HepG2 (cell line): ENCODE measurements at regions not wholly inside any gene's neighbourhood (a gene's known extent, or its start where the extent isn't known, plus 50 kb on each side); places are given as distances from the start of the nearest gene placed in this dataset.

Experiments used
- CEBPB ChIP-seq: IDR thresholded peaks from 2 replicates; pipeline ENCODE4 v1.6.1; 2011; ENCODE audit warnings: low read depth, low read length, improper control_type of control experiment, borderline replicate concordance
- TF ChIP-seq, protein P1 (sequence below): sonication (generic); formaldehyde crosslinking; IDR thresholded peaks from 2 replicates; pipeline ENCODE4 v1.5.0; 2020; ENCODE audit warnings: mild to moderate bottlenecking, missing genetic modification reagents, moderate library complexity

DNA sequence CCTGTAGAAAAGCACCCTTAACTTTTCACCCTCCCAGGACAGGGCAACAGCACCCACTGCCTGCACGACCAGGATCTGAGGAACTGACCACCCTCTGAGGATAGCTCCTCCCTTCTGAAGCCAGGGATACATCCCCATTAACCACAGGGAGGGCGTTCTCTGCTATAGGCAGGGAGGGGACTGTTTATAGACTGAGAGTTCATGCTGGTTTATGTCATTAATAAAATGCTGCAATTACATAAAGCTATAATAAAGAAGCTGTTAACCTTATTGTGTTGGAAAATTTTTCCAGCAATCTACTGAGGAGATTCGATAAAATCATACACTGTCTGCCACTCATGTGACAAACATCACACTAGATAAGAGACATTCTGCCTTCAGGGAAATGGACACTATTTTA is 232.4 kb upstream of the SFSWAP start:
- no peak for TF ChIP-seq CEBPB
- TF ChIP-seq, protein P1, sequence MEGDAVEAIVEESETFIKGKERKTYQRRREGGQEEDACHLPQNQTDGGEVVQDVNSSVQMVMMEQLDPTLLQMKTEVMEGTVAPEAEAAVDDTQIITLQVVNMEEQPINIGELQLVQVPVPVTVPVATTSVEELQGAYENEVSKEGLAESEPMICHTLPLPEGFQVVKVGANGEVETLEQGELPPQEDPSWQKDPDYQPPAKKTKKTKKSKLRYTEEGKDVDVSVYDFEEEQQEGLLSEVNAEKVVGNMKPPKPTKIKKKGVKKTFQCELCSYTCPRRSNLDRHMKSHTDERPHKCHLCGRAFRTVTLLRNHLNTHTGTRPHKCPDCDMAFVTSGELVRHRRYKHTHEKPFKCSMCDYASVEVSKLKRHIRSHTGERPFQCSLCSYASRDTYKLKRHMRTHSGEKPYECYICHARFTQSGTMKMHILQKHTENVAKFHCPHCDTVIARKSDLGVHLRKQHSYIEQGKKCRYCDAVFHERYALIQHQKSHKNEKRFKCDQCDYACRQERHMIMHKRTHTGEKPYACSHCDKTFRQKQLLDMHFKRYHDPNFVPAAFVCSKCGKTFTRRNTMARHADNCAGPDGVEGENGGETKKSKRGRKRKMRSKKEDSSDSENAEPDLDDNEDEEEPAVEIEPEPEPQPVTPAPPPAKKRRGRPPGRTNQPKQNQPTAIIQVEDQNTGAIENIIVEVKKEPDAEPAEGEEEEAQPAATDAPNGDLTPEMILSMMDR (CRISPR knock-in tag) = no peak
